T-helper 22 cell (primary cell): ENCODE measurements at regions not wholly inside any gene's neighbourhood (a gene's known extent, or its start where the extent isn't known, plus 50 kb on each side); places are given as distances from the start of the nearest gene placed in this dataset.
A peak's percentile ranks its signal among the peaks of the same experiment; 100 is the strongest.
"Not testable (repeated sequence)": the region's sequence is repeated elsewhere in the genome, so short reads cannot be mapped to it uniquely, and the experiment has no call there.

Experiments used
- DNase-seq: peaks from one replicate; pipeline ENCODE4 v3.0.0-alpha.2; 2020; ENCODE audit warnings: low read depth

DNA sequence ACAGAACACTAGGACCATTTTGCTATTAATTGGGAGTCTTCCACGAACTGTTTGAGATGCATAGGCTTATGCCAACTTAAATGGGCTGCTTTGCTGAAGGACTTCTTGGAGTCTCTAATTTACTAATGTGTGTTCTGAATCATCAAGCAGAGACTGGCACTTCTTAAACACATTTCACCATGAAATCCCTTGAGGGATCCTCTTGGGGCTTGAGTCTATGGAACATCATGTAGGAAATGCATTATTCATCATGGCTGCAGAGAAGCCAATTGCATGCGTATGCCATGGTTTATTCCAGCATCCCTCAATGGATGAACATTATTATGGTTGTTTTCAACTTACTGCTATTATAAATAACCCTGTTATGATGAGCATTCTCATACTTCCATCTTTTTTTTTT lies 73.4 kb downstream of the FGD2 start:
- no peak for DNase-seq

- no peak for DNase-seq
Measured at GRCh38 chr6:37081042-37081607, 75.7 kb downstream of the FGD2 start.

DNA sequence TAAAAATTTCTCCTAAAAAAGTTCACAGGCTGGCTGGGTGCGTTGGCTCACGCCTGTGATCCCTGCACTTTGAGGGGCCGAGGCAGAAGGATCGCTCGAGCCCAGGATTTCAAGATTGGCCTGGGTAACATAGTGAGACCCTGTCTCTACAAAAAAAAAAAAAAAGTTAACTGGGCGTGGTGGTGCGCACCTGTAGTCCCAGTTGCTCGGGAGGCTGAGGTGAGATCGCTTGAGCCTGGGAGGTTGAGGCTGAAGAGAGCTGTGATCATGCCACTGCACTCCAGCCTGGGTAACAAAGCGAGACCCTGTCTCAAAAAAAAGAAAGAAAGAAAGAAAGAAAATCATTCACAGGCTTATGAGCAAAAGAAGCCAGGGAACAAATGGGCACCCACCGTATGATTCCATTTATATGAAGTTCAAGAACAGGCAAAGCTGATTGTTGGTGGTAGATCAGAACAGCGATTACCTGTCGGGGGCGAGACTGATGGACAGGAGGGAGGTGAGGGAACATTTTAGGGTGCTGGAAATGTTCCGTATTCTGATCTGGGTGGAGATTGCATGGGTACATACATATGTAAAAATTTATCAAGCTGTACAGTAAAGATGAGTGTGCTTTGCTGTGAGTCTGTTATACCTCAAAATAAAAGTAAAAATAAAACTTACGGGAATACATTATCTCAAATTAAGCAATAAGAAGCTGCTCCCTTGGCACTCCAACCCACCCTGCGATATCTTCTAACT lies 77.1 kb downstream of the FGD2 start:
- no peak for DNase-seq

DNA sequence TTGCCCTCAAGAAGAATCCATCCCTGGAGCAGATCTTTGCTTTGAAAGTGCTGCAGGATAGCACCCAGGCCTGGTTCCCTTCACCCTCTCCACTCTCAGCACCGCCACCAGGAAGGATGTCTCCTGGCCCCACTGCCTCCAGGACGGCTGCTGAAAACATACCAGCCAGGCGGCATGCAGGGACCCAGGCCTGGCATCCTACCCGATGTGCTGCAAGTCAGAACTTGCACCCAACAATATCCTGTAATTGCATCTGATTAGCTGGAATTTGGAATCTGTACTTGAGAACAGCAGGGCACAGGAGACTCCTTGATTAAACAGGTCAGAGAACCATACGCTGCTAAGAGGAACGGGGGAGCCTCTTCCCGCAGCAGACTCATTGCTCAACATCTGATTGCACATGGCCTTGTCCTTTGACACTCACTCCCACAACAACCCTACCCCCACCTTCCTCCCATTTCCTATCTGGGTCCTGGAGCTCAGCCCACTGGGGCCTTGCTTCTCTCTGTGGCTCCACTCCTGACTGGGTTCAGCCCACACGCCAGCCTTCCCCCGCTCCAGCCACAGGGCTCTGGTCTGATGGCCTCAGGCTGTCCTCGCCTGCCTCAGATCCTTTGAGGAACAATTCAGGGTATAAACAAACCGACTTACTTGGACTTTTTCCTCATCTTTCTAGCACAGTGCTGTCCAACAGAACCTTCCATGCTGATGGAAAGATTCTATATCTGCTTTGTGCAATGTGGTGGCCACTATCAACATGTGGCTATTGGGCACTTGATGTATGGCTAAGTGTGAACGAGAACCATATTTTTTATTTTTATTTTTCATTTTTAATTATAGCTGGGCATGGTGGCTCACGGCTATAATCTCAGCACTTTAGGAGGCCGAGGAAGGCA lies 78.0 kb downstream of the FGD2 start:
- DNase-seq = no peak

DNA sequence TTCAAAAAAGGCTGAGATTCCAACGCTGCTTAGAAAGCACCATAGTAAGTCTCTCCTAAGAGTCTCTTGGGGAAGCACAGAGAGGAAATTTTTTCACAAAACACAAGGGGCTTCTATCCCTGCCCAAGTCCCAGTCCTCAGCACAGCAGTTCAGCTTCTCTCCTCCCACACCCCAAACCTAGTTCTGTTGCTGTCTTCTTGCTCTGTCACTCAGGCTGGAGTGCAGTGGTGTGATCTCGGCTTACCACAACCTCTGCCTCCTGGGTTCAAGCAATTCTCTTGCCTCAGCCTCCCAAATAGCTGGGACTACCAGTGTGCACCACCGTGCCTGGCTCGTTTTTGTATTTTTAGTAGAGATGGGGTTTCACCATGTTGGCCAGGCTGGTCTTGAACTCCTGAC lies 79.2 kb downstream of the FGD2 start:
- DNase-seq = not testable (repeated sequence)

- no peak for DNase-seq
Measured at GRCh38 chr6:37085198-37085597, 79.7 kb downstream of the FGD2 start.

DNA sequence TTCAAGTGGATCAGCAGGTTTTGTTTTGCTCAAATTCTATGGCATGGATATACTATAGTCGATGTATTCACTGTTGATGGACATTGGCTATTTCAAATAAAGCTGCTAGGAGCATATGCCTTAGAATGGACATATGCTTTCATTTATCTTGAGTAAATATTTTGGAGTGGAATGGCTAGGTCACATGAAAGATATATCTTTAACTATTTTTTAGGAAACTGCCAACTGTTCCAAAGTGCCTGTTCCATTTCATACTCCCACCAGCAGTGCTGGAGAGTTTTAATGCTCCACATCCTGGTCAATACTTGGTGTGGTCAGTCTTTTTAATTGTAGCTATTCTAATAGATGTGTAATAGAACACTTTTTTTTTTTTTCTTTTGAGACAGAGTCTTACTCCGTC lies 81.1 kb upstream of the PIM1 start:
- DNase-seq = no peak

- DNase-seq = no peak
Measured at GRCh38 chr6:37089783-37090182, 80.2 kb upstream of the PIM1 start.

GRCh38 chr6:37091104-37091503 lies 78.8 kb upstream of the PIM1 start:
- DNase-seq = not testable (repeated sequence)

DNA sequence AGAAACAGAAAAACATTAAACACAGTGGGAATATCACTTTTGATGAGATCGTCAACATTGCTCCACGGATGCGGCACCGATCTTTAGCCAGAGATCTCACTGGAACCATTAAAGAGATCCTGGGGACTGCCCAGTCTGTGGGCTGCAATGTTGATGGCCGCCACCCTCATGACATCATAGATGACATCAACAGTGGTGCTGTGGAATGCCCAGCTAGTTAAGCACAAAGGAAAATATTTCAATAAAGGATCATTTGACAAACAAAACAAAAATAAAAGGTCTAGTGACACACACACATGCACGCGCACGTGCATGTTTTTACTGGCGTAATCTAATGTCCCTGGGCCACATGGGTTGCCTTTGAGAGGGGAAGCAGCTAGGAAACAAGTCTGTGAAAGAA lies 78.4 kb upstream of the PIM1 start:
- not testable (repeated sequence) for DNase-seq

- DNase-seq = no peak
Measured at GRCh38 chr6:37092923-37093727, 76.8 kb upstream of the PIM1 start.

- DNase-seq = no peak
Measured at GRCh38 chr6:37093728-37094069, 76.3 kb upstream of the PIM1 start.

DNA sequence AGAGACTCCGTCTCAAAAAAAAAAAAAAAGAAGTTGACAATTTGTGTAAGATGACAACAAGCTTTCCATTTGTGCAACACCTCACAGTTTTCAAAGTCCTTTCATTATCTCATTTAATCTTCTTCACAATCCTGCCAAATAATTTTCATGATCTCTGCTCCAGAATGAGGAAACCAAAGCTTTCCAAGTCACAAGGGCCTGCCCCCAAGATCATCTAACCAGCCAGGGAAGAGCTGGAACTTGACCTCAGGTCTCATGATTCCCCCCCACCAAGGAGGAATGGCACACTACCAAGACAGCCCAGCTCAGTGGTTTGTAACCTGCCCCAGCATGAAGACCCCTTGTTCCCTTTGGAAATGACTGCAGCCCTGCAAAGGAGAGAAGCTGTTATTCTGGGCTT lies 74.0 kb upstream of the PIM1 start:
- DNase-seq = no peak

DNA sequence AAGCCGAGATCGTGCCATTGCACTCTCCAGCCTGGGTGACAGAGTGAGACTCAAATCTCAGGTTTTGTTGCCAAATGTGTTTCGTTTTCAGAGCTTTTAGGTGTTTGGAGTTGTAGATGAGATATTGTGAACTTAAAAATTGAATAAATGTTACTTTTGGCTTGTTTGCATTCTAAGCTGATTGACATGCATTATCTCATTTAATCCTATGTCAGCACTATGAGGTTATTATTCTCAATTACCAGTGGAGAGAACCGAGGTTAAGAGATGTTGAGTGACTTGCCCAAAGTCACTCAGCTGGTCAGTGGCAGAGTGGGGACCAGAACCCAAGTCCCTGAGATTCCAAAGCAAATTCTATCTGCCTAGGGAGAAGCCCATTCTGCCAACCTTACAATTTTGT lies 72.6 kb upstream of the PIM1 start:
- DNase-seq = no peak

DNA sequence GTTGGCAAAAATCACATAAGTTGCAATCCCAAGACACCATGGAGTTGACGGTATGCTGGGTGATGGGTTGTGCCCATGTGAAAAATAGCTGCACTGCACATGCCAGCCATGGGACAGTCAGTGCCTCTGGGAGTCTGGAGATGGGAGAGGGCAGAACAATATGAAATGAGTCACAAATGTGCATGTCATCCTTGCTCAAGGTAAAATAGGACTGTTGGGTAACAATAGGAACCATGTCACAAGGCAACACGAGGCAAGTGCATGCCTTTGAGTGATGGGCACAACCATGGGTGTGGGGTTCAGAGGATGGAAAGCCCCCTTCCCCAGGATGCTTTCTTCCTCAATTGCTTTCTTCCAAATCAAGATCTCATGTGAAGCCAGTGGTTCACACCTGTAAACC lies 70.5 kb upstream of the PIM1 start:
- no peak for DNase-seq

DNA sequence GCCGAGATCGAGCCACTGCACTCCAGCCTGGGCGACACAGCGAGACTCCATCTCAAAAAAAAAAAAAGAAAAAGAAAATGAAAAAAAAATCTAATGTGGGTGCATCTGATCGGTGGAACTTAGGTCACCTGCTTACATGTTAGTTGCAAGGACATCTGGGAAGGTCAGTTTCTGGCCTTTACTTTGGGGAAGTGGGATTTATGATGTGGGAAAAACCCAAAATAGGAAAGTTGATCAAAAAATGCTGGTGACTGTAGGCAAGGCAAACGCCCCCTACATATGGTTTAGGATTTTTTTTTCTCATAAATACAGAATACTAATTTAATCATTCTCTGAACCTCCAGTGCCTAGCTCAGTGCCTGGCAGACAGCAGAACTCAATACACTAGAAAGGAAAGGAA lies 69.2 kb upstream of the PIM1 start:
- DNase-seq = no peak

GRCh38 chr6:37101991-37102298 lies 68.0 kb upstream of the PIM1 start:
- no peak for DNase-seq

- peak; percentile 69 for DNase-seq
Measured at GRCh38 chr6:37102299-37103168, 67.4 kb upstream of the PIM1 start.

- DNase-seq = no peak
Measured at GRCh38 chr6:37103169-37104039, 66.5 kb upstream of the PIM1 start.

DNA sequence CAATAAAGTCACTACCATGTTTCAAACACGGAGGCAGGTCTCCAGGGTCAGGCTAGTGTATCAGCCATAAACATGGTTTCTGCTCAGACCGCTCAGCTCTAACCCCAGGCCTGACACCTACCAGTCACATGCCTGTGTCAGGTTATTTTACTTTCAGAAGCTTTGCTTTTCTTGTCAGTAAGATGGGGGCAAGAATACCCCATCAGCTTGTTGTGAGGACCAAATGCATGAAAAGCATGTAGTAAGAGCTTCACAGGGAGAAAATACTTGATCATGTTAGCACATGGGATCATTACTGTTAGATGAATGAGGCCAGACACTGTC lies 65.2 kb upstream of the PIM1 start:
- DNase-seq = no peak
